ENCODE measurements at regions not wholly inside any gene's neighbourhood (a gene's known extent, or its start where the extent isn't known, plus 50 kb on each side); places are given as distances from the start of the nearest gene placed in this dataset.
A peak's percentile ranks its signal among the peaks of the same experiment; 100 is the strongest.

DNA sequence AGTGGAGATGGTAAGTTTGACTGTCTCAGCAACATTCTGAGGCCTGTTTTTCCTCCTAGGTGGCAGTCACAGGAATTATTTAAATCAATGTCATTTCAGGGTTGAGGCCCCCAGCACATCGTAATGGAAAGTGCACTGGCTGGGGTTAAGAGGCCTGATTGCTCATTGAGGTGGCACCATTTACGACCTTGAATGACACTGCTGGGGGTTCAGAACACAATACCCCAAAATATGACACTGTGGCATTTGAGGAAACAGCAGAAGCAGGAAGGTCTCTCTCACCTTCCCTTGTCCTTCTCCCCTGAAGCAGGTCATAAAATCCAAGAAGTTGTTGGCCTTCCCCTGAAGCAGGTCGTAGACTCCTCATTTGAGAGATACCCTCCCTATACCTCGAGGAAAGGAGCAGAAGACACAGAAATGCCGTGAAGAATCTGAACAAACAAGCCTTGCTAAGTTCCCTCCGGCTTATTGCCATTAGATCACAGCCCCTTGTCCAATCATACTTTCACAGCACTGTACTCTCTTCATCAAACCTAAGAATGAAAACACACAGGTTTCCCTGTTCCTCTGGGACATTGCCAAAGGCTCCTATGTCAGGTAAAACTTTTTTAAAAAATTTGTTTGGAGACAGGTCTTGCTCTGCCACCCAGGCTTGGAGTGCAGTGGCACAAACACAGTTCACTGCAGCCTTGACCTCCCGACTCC lies 71.3 kb downstream of the S1PR1 start:
- Mint-ChIP-seq H3K4me3 (peak overlapping the region; percentile 38), H3K36me3 (no peaks in the 10 kb centered on the region), H3K27me3 (peaks cover 3% of the 10 kb centered on the region), H3K27ac (peak overlapping the region; percentile 93), H3K4me1 (ENCODE audit: unreplicated experiment) (peaks cover 25% of the 10 kb centered on the region), H3K9me3 (no peaks in the 10 kb centered on the region)
- TF ChIP-seq, protein P1, sequence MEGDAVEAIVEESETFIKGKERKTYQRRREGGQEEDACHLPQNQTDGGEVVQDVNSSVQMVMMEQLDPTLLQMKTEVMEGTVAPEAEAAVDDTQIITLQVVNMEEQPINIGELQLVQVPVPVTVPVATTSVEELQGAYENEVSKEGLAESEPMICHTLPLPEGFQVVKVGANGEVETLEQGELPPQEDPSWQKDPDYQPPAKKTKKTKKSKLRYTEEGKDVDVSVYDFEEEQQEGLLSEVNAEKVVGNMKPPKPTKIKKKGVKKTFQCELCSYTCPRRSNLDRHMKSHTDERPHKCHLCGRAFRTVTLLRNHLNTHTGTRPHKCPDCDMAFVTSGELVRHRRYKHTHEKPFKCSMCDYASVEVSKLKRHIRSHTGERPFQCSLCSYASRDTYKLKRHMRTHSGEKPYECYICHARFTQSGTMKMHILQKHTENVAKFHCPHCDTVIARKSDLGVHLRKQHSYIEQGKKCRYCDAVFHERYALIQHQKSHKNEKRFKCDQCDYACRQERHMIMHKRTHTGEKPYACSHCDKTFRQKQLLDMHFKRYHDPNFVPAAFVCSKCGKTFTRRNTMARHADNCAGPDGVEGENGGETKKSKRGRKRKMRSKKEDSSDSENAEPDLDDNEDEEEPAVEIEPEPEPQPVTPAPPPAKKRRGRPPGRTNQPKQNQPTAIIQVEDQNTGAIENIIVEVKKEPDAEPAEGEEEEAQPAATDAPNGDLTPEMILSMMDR (conservative IDR thresholded peaks at IDR 0.05): no peak
- DNase-seq (ENCODE audit: extremely low spot score, unreplicated experiment): no peak

DNA sequence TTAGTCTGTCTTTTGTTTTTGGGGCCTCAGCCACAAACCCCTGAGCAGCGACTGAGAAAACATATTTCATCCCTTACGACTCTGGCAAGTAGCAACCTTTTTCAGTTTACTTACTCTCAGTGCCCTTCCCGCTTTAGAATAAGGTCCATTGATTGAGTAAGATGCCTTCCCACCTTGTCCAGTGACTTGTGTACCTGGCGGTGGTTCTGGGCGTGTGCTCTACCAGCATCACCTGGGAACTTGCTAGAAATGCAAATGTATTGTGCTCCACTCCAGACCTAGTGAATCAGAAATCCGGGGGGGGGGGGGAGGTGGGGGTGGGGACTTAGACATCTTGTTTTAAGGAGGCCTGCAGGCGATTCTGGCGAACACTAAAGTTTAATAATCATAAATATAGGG lies 72.1 kb downstream of the S1PR1 start:
- peaks cover 11% of the 10 kb centered on the region for H3K27me3 Mint-ChIP-seq
- TF ChIP-seq, protein P1 (conservative IDR thresholded peaks at IDR 0.05): no peak
- H3K36me3 Mint-ChIP-seq: no peaks in the 10 kb centered on the region
- no peak for DNase-seq (ENCODE audit: extremely low spot score, unreplicated experiment)
- H3K4me1 Mint-ChIP-seq (ENCODE audit: unreplicated experiment): peaks cover 25% of the 10 kb centered on the region
- H3K27ac Mint-ChIP-seq: peak overlapping the region; percentile 93
- no peaks in the 10 kb centered on the region for H3K9me3 Mint-ChIP-seq
- H3K4me3 Mint-ChIP-seq: peak overlapping the region; percentile 49

DNA sequence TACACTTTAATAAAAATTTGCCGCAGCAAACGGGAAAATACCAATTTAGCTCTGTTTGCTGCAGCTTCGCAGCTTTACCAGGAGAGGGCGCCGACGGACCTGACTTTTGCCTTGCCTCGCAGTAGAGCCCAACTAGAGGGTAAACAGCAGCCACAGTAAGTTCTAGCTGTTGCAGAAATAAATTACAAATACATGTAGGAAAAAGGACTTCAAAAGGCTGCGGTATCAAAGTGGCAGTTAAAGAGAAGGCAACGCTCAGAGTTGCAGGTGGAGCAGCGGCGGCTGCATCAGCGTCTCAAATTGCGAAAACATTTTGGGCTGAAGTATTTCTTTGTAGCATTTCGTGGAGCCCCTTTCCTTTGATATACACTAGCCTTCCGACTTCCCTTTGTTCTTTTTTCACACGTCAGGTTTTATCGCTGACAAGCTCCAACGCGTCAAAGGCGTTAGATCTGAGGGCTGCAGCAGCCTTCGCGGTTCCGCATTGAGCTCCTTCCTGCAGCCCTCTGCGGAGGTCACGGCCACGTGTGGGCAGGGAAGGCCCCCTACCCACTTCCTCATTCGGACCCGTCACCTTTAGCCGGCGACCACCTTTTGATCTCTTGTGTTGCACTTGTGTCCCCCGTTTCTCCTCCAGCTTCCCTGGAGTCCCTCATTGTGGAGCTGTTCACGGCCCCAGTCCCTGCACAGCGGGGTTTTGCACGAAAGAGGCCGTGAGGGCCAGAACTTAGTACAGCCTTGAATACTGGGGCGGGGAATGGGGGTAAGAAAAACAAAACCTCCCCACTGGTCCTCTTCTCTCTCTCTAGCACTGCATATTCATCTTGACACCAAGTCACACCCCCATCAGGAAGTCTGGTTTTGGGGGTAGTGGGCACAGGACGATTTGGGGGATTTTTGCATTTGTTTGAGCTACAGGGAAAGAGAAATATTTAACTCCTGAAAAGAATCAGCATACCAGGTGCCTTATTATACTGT lies 72.8 kb downstream of the S1PR1 start:
- Mint-ChIP-seq H3K36me3 (no peaks in the 10 kb centered on the region), H3K27ac (peak overlapping the region; percentile 93), H3K27me3 (peaks cover 17% of the 10 kb centered on the region), H3K4me3 (peak overlapping the region; percentile 87), H3K9me3 (no peaks in the 10 kb centered on the region), H3K4me1 (ENCODE audit: unreplicated experiment) (peaks cover 25% of the 10 kb centered on the region)
- no peak for DNase-seq (ENCODE audit: extremely low spot score, unreplicated experiment)
- TF ChIP-seq, protein P1 (conservative IDR thresholded peaks at IDR 0.05): peak; percentile 94

DNA sequence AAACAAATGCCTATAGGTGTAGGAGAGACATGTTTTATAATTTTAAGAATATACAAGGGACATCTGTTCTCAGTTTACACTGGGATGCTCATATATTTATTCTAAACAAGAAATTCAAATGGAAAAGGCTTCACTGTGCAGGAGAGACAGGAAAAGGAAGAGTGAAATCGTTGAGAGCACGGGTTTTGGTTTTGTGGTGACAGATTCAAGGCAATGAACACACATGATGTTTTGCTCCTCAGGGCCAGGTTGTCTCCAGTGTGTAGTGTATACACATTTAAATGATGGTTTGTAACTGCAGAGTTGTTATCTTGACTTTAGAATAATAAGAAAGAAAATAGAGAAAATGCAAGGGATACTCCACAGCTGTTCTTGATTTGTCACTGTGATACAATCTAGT lies 73.7 kb downstream of the S1PR1 start:
- Mint-ChIP-seq H3K9me3 (peaks cover 3% of the 10 kb centered on the region), H3K27me3 (peaks cover 23% of the 10 kb centered on the region), H3K4me1 (ENCODE audit: unreplicated experiment) (peaks cover 25% of the 10 kb centered on the region), H3K4me3 (peak overlapping the region; percentile 87), H3K36me3 (no peaks in the 10 kb centered on the region), H3K27ac (peak overlapping the region; percentile 93)
- DNase-seq (ENCODE audit: extremely low spot score, unreplicated experiment): no peak
- TF ChIP-seq, protein P1 (conservative IDR thresholded peaks at IDR 0.05): no peak

DNA sequence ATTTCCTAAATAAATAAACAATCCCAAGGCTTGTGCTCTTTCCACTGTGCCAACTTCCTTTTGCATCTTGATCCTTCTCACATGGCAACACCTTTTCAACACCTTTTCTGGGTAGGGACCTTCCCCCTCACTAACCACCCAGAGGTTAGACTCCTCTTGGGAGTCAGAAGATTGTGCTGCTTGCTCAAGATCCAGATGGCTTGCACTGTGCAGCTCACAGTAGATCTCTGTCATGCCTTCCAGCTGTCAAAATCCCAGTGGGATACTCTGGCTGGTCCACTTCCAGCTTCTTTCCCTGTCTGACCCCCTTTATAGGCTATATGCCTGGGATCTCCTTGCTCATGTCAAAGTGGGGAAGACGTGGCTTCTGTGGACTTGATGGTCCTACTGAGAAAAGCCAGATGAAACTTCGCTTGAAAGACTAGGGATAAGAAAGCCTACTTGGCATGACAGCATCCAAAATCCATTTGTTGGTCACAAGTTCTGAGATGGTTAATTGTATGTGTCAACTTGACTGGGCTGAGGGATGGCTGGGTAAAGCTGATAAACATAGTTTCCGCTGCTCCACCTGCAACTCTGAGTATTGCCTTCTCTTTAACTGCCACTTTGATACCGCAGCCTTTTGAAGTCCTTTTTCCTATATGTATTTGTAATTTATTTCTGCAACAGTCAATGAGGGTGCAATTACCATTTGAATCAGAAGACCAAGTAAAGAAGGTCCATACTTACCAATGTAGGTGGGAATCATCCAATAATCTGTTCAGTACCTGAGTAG lies 74.5 kb downstream of the S1PR1 start:
- H3K27me3 Mint-ChIP-seq: peaks cover 23% of the 10 kb centered on the region
- no peak overlapping the region for H3K27ac Mint-ChIP-seq

More for the DNA sequence above, 74.5 kb downstream of the S1PR1 start:
- H3K36me3 Mint-ChIP-seq: no peaks in the 10 kb centered on the region
- TF ChIP-seq, protein P1 (conservative IDR thresholded peaks at IDR 0.05): no peak
- H3K9me3 Mint-ChIP-seq: peaks cover 3% of the 10 kb centered on the region
- H3K4me1 Mint-ChIP-seq (ENCODE audit: unreplicated experiment): peaks cover 27% of the 10 kb centered on the region
- H3K4me3 Mint-ChIP-seq: no peak overlapping the region
- no peak for DNase-seq (ENCODE audit: extremely low spot score, unreplicated experiment)
